Dermis blood vessel endothelial cell (primary cell): ENCODE measurements at regions not wholly inside any gene's neighbourhood (a gene's known extent, or its start where the extent isn't known, plus 50 kb on each side); places are given as distances from the start of the nearest gene placed in this dataset.
"Not testable (repeated sequence)": the region's sequence is repeated elsewhere in the genome, so short reads cannot be mapped to it uniquely, and the experiment has no call there.

ENCODE experiments used
- DNase-seq: peaks from one replicate; pipeline ENCODE4 v3.0.0; 2010

DNA sequence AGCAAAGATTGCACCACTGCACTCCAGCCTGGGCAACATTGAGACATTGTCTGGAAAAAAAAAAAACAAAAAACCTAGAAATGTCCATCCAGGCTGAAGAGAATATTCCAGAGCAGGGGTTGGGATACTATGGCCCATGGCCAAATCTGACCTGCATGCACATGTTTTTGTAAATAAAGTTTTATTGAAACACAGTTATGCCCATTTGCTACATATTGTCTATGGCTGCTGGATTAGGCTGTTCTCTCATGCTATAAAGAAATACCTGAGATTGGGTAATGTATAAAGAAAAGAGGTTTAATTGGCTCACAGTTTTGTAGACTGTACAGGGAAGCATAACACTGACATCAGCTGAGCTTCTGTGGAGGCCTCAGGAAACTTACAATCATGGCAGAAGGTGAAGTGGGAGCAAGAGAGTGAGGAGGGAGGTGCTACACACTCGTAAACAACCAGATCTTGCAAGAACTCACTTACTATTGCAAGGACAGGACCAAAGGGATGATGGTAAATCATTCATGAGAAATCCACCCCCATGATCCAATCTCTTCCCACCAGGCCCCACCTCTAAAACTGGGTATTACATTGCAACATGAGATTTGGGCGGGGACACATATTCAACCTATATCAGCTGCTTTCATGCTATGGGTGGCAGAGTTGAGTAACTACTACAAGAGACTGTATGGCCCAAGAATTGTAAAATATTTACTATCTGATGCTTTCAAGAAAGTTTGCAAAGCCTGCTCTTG lies 137.8 kb upstream of the ROPN1B start:
- not testable (repeated sequence) for DNase-seq

GRCh38 chr3:125835562-125835961 lies 133.4 kb upstream of the ROPN1B start:
- DNase-seq = not testable (repeated sequence)

DNA sequence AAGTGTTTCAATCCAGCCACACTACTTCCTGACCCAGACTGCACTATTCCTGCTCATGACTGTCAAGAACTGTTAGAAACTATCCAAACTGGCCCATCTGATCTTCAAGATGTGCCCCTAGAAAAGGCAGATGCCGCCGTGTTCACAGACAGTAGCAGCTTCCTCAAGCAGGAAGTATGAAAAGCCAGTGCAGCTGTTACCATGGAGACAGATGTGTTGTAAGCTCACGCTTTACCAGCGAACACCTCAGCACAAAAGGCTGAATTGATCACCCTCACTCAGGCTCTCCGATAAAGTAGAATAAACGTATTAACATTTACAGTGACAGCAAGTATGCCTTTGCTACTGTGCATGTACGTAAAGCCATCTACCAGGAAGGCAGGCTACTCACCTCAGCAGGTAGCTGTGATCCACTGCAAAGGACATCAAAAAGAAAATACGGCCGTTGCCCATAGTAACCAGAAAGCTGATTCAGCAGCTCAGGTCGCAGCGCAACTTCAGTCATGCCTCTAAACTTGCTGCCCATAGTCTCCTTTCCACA lies 132.9 kb upstream of the ROPN1B start:
- not testable (repeated sequence) for DNase-seq

- not testable (repeated sequence) for DNase-seq
These were observed 132.2 kb upstream of the ROPN1B start for GRCh38 chr3:125836786-125837185.

- not testable (repeated sequence) for DNase-seq
These were observed 130.1 kb upstream of the ROPN1B start for GRCh38 chr3:125838857-125839256.

GRCh38 chr3:125840465-125840864 lies 128.5 kb upstream of the ROPN1B start:
- not testable (repeated sequence) for DNase-seq

DNA sequence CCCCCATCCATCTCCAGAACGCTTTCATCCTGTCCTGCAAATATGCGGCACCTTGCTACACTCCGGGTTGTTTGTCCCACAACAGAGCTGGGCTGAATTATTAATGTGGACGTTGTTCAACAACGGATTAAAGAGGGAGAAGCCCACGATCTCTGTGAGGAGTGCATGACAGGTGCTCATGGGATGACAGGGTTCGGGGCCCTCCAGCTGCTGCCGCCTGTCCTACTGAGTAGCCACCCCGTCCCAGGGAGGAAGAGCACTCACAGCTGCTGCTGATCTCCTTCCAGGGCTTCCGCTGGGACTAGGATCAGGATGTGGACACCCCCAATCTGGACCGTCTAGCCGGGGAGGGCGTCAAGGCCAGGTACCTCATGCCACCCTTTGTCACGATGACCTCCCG lies 121.0 kb upstream of the ROPN1B start:
- not testable (repeated sequence) for DNase-seq

DNA sequence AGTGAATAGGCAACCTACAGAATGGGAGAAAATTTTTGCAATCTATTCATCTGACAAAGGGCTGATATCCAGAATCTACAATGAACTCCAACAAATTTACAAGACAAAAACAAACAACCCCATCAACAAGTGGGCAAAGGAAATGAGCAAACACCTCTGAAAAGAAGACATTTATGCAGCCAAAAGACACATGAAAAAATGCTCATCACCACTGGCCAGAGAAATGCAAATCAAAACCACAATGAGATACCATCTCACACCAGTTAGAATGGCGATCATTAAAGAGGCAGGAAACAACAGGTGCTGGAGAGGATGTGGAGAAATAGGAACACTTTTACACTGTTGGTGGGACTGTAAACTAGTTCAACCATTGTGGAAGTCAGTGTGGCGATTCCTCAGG lies 114.0 kb upstream of the ROPN1B start:
- DNase-seq = not testable (repeated sequence)

DNA sequence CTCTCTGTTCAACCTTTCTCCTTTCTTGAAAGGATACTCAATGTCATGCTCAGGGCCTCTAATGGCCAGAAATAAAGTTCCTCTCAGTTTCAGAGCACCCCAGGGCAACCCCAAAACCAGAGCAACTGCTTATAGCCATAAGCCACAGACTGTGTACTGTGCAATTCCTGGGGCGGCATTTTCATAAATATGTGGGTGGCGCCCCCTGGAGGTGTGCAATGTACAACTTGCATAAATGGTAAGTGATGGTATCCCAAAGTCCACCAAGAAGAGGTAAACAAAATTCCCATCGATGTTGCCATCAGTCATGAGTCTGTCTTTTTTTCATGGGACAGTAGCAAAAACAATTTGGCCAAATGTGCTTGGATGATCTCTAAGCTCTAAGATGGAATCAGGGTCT lies 108.4 kb upstream of the ROPN1B start:
- DNase-seq = not testable (repeated sequence)

GRCh38 chr3:125862841-125863254 lies 106.1 kb upstream of the ROPN1B start:
- not testable (repeated sequence) for DNase-seq

- DNase-seq = not testable (repeated sequence)
These were observed 104.4 kb upstream of the ROPN1B start for GRCh38 chr3:125864532-125864931.

DNA sequence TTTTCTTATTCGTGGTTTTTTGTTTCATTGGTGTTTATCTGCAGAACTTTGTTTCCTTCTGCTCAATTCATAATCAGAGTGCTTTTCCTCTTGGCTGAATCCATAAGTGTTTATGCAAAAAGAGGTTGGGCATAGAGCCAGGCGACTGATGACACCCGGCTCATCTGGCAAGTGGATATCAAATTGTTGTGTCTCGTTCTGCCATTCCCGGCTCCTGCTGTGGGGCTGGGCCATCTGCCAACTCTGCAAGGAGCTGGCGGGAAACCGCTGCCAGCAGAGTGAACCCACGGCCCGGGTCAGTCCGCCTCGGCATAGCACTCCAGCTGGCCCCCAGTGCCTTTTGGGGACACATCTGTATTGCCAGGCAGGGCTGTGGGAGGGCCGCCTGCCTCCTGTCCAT lies 83.0 kb upstream of the ROPN1B start:
- peak; percentile 37 for DNase-seq

DNA sequence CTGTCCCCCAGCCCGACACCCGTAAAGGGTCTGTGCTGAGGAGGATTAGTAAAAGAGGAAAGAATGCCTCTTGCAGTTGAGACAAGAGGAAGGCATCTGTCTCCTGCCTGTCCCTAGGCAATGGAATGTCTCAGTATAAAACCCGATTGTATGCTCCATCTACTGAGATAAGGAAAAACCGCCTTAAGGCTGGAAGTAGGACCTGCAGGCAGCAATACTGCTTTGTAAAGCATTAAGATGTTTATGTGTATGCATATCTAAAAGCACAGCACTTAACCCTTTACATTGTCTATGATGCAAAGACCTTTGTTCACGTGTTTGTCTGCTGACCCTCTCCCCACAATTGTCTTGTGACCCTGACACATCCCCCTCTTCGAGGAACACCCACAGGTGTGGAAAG lies 69.8 kb upstream of the ROPN1B start:
- not testable (repeated sequence) for DNase-seq

DNA sequence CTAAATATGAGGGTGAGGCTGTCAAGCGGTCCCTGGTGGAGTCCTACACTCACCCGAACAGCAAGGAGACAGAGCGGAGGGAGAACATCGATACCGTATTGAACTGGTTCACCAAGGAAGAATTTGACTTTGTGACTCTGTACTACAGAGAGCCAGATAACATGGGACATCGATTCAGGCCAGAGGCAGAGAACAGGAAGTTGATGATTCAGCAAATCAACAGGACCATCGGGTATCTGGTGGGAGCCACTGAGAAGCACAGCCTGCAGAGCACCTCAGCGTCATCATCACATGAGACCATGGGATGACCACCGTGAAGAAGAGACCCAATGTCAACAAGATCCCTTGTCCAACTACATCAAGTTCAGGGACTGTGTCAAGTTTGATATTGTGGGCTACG lies 67.5 kb upstream of the ROPN1B start:
- not testable (repeated sequence) for DNase-seq

DNA sequence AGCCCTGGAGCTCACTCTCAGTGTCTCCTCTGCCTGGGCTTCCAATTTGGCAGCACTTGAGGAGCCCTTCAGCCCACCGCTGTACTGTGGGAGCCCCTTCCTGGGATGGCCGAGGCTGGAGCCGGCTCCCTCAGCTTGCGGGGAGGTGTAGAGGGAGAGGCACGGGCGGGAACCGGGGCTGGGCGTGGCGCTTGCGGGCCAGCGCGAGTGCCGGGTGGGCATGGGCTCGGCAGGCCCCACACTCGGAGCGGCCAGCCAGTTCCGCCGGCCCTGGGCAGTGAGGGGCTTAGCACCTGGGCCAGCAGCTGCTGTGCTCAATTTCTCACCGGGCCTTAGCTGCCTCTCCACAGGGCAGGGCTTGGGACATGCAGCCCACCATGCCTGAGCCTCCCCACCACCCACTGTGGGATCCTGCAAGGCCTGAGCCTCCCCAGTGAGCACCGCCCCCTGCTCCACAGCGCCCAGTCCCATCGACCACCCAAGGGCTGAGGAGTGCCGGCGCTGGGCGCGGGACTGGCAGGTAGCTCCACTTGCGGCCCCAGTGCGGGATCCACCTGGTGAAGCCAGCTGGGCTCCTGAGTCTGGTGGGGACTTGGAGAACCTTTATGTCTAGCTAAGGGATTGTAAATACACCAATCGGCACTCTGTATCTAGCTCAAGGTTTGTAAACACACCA lies 65.1 kb upstream of the ROPN1B start:
- DNase-seq = not testable (repeated sequence)

- not testable (repeated sequence) for DNase-seq
These were observed 61.7 kb upstream of the ROPN1B start for GRCh38 chr3:125907279-125907678.

- DNase-seq = not testable (repeated sequence)
These were observed 58.1 kb upstream of the ROPN1B start for GRCh38 chr3:125910851-125911250.

GRCh38 chr3:125914608-125915436 lies 54.2 kb upstream of the ROPN1B start:
- DNase-seq = peak; percentile 28

- DNase-seq = peak; percentile 21
These were observed 53.6 kb upstream of the ROPN1B start for GRCh38 chr3:125915437-125915787.

DNA sequence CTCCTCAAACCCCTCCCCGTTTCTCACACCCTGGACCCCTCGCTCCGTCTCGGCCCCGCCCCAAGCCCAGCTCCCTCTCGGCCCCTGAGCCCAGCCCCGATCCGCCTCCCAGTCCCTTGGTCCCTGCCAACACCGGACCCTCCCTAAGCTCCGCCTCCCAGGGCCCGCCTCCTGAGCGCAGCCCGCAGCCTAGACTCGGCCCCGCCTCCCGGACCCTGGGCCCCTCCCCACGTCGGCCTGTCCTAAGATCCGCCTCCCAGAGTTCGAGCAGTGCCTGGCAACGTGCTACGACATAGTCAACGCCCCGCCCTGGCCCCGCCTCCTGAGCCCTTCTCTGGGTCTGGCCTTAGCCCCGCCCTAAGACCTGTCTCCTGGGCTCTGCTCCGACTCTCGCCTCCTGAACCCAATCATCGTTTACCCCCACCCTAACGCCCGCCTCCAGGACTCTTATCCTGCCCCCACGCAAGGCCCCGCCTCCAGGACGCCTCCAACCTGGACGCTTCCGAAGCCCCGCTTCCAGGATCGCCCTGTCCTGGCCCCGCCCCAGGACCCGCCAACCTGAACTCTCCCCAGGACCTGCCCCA lies 53.1 kb upstream of the ROPN1B start:
- DNase-seq = peak; percentile 98

- DNase-seq = peak; percentile 95
These were observed 52.5 kb upstream of the ROPN1B start for GRCh38 chr3:125916376-125916978.

DNA sequence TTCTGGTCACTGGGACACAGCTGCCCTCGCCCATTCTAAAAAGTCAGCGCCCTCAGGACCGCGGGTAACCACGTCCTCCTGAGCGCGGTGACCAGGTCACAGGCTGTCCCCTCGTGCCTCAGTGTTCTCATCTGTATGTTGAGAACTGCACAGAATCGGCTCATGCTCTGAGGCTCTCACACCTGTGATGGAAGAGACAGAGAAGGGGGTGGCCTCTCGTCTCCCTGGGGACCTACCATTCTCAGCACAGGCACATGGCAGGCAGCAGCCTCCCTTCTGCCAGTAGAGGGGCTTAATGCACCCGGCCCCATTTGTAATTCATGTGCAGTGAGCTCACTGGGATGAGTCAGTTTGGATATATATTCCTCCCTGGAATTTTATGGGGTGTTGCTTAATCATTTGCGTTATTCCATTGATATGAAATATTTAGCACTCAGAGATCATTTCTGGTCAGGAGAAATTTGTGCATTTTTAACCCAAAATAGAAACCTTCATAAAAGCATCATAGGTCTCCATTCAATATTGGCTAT lies 51.9 kb upstream of the ROPN1B start:
- peak; percentile 21 for DNase-seq
